ENCODE measurements at regions not wholly inside any gene's neighbourhood (a gene's known extent, or its start where the extent isn't known, plus 50 kb on each side); places are given as distances from the start of the nearest gene placed in this dataset.

GRCh38 chr16:8510160-8510559 lies 80.2 kb downstream of the TMEM114 start:
- no peak for TF ChIP-seq CTCF (IDR thresholded peaks at IDR 0.05)
- no peak for TF ChIP-seq POLR2A (IDR thresholded peaks at IDR 0.05)
